SK-N-SH treated with all-trans-retinoic acid at 6 μM for 48 hours (cell line): ENCODE measurements at regions not wholly inside any gene's neighbourhood (a gene's known extent, or its start where the extent isn't known, plus 50 kb on each side); places are given as distances from the start of the nearest gene placed in this dataset.
A peak's percentile ranks its signal among the peaks of the same experiment; 100 is the strongest.

Experiments
- ATAC-seq: fragments of 200-7000 bp; cut with Tn5 transposase; 3 replicates; pipeline ENCODE4 v1.9.1; 2020; ENCODE audit warnings: mild to moderate bottlenecking, moderate library complexity
- BACH2 ChIP-seq: fragments of 250-450 bp; sonication (Bioruptor Pico); IDR thresholded peaks from 2 replicates; pipeline ENCODE4 v1.9.0; 2021; ENCODE audit warnings: mild to moderate bottlenecking, borderline replicate concordance
- CREB5 ChIP-seq: fragments of 250-450 bp; sonication (Bioruptor Pico); IDR thresholded peaks from 2 replicates; pipeline ENCODE4 v1.5.1; 2020; ENCODE audit warnings: low read depth, mild to moderate bottlenecking, moderate library complexity
- CSDC2 ChIP-seq: fragments of 250-450 bp; sonication (Bioruptor Pico); IDR thresholded peaks from 2 replicates; pipeline ENCODE4 v1.5.0; 2020; ENCODE audit warnings: mild to moderate bottlenecking, moderate library complexity
- CSRNP3 ChIP-seq: fragments of 250-450 bp; sonication (Bioruptor Pico); IDR thresholded peaks from 2 replicates; pipeline ENCODE4 v1.5.1; 2021; ENCODE audit warnings: mild to moderate bottlenecking, moderate library complexity
- ESRRG ChIP-seq: fragments of 250-450 bp; sonication (Bioruptor Pico); IDR thresholded peaks from 2 replicates; pipeline ENCODE4 v1.6.1; 2021; ENCODE audit warnings: mild to moderate bottlenecking
- GLIS3 ChIP-seq: fragments of 250-450 bp; sonication (Bioruptor Pico); IDR thresholded peaks from 2 replicates; pipeline ENCODE4 v1.5.0; 2020; ENCODE audit warnings: mild to moderate bottlenecking, moderate library complexity
- ISL1 ChIP-seq: fragments of 250-450 bp; sonication (Bioruptor Pico); IDR thresholded peaks from 2 replicates; pipeline ENCODE4 v2.1.2; 2022; ENCODE audit warnings: mild to moderate bottlenecking, moderate library complexity
- OSR1 ChIP-seq: fragments of 250-450 bp; sonication (Bioruptor Pico); IDR thresholded peaks from 2 replicates; pipeline ENCODE4 v1.8.0; 2022; ENCODE audit warnings: moderate library complexity, mild to moderate bottlenecking, inconsistent platforms
- PATZ1 ChIP-seq: fragments of 250-450 bp; sonication (Bioruptor Pico); IDR thresholded peaks from 2 replicates; pipeline ENCODE4 v1.8.0; 2020; ENCODE audit warnings: mild to moderate bottlenecking, moderate library complexity, borderline replicate concordance
- POU6F1 ChIP-seq: fragments of 250-450 bp; sonication (Bioruptor Pico); IDR thresholded peaks from 2 replicates; pipeline ENCODE4 v1.8.0; 2021; ENCODE audit warnings: low read depth, mild to moderate bottlenecking, moderate library complexity, borderline replicate concordance
- PPARA ChIP-seq: fragments of 250-450 bp; sonication (Bioruptor Pico); IDR thresholded peaks from 2 replicates; pipeline ENCODE4 v1.5.0; 2020; ENCODE audit warnings: mild to moderate bottlenecking, borderline replicate concordance
- RARB ChIP-seq: fragments of 250-450 bp; sonication (Bioruptor Pico); IDR thresholded peaks from 2 replicates; pipeline ENCODE4 v1.8.0; 2021; ENCODE audit warnings: mild to moderate bottlenecking, moderate library complexity
- SNAI2 ChIP-seq: fragments of 250-450 bp; sonication (Bioruptor Pico); IDR thresholded peaks from 2 replicates; pipeline ENCODE4 v1.5.0; 2020; ENCODE audit warnings: mild to moderate bottlenecking, moderate library complexity
- TCF4 ChIP-seq: fragments of 250-450 bp; sonication (Bioruptor Pico); IDR thresholded peaks from 2 replicates; pipeline ENCODE4 v1.8.0; 2021; ENCODE audit warnings: mild to moderate bottlenecking, moderate library complexity, borderline replicate concordance
- TSHZ2 ChIP-seq: fragments of 250-450 bp; sonication (Bioruptor Pico); IDR thresholded peaks from 2 replicates; pipeline ENCODE4 v1.5.0; 2020; ENCODE audit warnings: mild to moderate bottlenecking, moderate library complexity
- ZC3H10 ChIP-seq: fragments of 250-450 bp; sonication (Bioruptor Pico); IDR thresholded peaks from 2 replicates; pipeline ENCODE4 v1.5.1; 2021; ENCODE audit warnings: mild to moderate bottlenecking, moderate library complexity
- ZFP3 ChIP-seq: fragments of 250-450 bp; sonication (Bioruptor Pico); IDR thresholded peaks from 2 replicates; pipeline ENCODE4 v1.5.0; 2020; ENCODE audit warnings: mild to moderate bottlenecking, moderate library complexity
- ZFP30 ChIP-seq: fragments of 450-650 bp; formaldehyde crosslinking; IDR thresholded peaks from 2 replicates; pipeline ENCODE4 v1.5.0; 2022; ENCODE audit warnings: mild to moderate bottlenecking, moderate library complexity
- ZNF565 ChIP-seq: fragments of 450-650 bp; formaldehyde crosslinking; conservative IDR thresholded peaks from 2 replicates; pipeline ENCODE4 v1.5.0; 2020; ENCODE audit warnings: low read depth, mild to moderate bottlenecking, moderate library complexity

GRCh38 chr4:158050942-158051341 lies 121.9 kb downstream of the GASK1B start:
- ATAC-seq: peak; percentile 62
- TF ChIP-seq OSR1 (CRISPR knock-in tag) (no peak), ZFP30 (CRISPR knock-in tag) (no peak), GLIS3 (no peak), ISL1 (CRISPR knock-in tag) (no peak), ZC3H10 (CRISPR knock-in tag) (no peak), TSHZ2 (no peak), SNAI2 (no peak), POU6F1 (CRISPR knock-in tag) (no peak), ESRRG (no peak), RARB (no peak), ZNF565 (no peak), CREB5 (CRISPR knock-in tag) (no peak), BACH2 (CRISPR knock-in tag) (no peak), ZFP3 (CRISPR knock-in tag) (no peak)

GRCh38 chr4:158046345-158046744 lies 126.5 kb downstream of the GASK1B start:
- no peak for TF ChIP-seq ZFP3 (CRISPR knock-in tag)
- no peak for TF ChIP-seq ZFP30 (CRISPR knock-in tag)
- TF ChIP-seq PPARA (CRISPR knock-in tag): no peak
- no peak for TF ChIP-seq TCF4 (CRISPR knock-in tag)
- no peak for TF ChIP-seq BACH2 (CRISPR knock-in tag)
- no peak for TF ChIP-seq ESRRG
- no peak for TF ChIP-seq CSDC2 (CRISPR knock-in tag)
- no peak for TF ChIP-seq RARB
- TF ChIP-seq SNAI2: no peak
- TF ChIP-seq CREB5 (CRISPR knock-in tag): no peak
- no peak for TF ChIP-seq PATZ1
- no peak for TF ChIP-seq TSHZ2
- TF ChIP-seq CSRNP3: no peak
- no peak for TF ChIP-seq ISL1 (CRISPR knock-in tag)
- ATAC-seq: no peak
